Endothelial cell (in vitro differentiated cells): ENCODE measurements at regions not wholly inside any gene's neighbourhood (a gene's known extent, or its start where the extent isn't known, plus 50 kb on each side); places are given as distances from the start of the nearest gene placed in this dataset.

ENCODE experiments used
- DNase-seq: peaks from one replicate; pipeline ENCODE4 v3.0.0; 2021; ENCODE audit warnings: low spot score
- H3K27ac Mint-ChIP-seq: one replicate; pipeline ENCODE4 v1.8.0; 2021; ENCODE audit warnings: mixed read lengths, inconsistent platforms; ENCODE audit not compliant: unreplicated experiment
- H3K27me3 Mint-ChIP-seq: one replicate; pipeline ENCODE4 v1.8.0; 2021; ENCODE audit warnings: mild to moderate bottlenecking, moderate library complexity, mixed read lengths, inconsistent platforms; ENCODE audit not compliant: unreplicated experiment
- H3K36me3 Mint-ChIP-seq: one replicate; pipeline ENCODE4 v1.8.0; 2021; ENCODE audit warnings: mild to moderate bottlenecking, low read depth, mixed read lengths, inconsistent platforms; ENCODE audit not compliant: unreplicated experiment
- H3K4me1 Mint-ChIP-seq: one replicate; pipeline ENCODE4 v1.8.0; 2021; ENCODE audit warnings: mild to moderate bottlenecking, mixed read lengths, inconsistent platforms; ENCODE audit not compliant: unreplicated experiment
- H3K4me3 Mint-ChIP-seq: one replicate; pipeline ENCODE4 v1.8.0; 2021; ENCODE audit warnings: mild to moderate bottlenecking, mixed read lengths, inconsistent platforms; ENCODE audit not compliant: unreplicated experiment
- H3K9me3 Mint-ChIP-seq: one replicate; pipeline ENCODE4 v1.8.0; 2021; ENCODE audit warnings: mixed read lengths, inconsistent platforms; ENCODE audit not compliant: unreplicated experiment
- TF ChIP-seq, protein P1 (sequence below): fragments of 200-600 bp; sonication (generic); IDR thresholded peaks from one replicate; pipeline ENCODE4 v1.5.0; 2021; ENCODE audit warnings: antibody characterized with exemption; ENCODE audit not compliant: unreplicated experiment

DNA sequence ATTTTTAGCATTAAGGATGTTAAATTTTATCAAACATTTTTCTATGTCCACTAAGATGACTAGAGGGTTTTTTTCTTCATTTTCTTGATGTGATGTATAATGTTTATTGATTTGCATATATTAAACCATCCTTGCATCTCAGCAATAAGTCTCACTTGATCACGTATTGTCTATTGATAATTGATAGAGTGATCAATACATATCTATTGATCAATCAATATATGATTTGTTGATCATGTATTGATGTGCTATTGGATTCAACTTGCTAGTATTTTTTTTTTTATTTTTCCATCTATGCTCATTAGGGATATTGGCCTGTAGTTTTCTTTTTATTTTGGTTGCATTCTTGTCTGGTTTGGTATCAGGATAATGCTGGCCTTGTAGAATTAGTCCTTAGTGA is 2202.0 kb downstream of the PCDH9 start:
- Mint-ChIP-seq H3K27me3 (no peaks in the 10 kb centered on the region), H3K9me3 (no peaks in the 10 kb centered on the region), H3K4me3 (no peak overlapping the region), H3K4me1 (no peaks in the 10 kb centered on the region), H3K36me3 (no peaks in the 10 kb centered on the region), H3K27ac (no peak overlapping the region)
- DNase-seq, result no peak
- TF ChIP-seq, protein P1, sequence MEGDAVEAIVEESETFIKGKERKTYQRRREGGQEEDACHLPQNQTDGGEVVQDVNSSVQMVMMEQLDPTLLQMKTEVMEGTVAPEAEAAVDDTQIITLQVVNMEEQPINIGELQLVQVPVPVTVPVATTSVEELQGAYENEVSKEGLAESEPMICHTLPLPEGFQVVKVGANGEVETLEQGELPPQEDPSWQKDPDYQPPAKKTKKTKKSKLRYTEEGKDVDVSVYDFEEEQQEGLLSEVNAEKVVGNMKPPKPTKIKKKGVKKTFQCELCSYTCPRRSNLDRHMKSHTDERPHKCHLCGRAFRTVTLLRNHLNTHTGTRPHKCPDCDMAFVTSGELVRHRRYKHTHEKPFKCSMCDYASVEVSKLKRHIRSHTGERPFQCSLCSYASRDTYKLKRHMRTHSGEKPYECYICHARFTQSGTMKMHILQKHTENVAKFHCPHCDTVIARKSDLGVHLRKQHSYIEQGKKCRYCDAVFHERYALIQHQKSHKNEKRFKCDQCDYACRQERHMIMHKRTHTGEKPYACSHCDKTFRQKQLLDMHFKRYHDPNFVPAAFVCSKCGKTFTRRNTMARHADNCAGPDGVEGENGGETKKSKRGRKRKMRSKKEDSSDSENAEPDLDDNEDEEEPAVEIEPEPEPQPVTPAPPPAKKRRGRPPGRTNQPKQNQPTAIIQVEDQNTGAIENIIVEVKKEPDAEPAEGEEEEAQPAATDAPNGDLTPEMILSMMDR, result no peak

DNA sequence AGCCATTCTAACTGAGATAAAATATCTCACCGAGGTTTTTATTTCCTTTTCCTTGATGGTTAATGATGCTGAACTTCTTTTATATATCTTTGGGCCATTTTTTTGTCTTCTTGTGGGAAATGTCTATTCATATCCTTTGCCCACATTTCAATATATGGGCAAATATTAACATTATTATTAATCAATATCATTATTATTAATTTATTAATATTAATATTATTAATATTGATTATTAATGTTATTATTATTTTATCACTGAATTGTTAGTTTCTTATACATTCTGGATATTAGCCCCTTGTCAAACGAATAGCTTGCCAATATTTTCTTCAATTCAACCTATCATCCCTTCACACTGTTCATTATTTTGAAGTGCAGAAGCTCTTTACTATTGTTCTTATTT is 2203.6 kb downstream of the PCDH9 start:
- Mint-ChIP-seq H3K27ac (no peak overlapping the region), H3K27me3 (no peaks in the 10 kb centered on the region), H3K4me1 (no peaks in the 10 kb centered on the region), H3K4me3 (no peak overlapping the region), H3K36me3 (no peaks in the 10 kb centered on the region), H3K9me3 (no peaks in the 10 kb centered on the region)
- TF ChIP-seq, protein P1, result no peak
- no peak for DNase-seq

DNA sequence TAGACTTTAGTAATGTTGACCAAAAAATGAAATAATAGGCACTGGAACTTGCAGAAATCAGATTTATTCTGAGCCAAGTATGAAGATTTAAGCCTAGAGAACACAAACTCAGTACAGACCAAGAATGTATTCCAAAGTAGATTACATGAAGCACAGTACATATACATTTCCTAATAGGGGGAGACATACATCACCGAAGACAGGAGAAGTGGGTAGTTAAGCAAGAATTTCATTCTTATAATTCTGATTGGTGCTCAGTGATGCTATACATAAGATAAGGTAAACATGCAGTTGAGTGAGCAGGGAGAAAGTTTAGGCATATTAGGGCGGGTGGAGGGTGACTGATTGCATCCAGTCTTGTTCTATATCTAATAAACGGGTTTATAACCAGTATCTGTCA is 2218.8 kb downstream of the PCDH9 start:
- H3K27me3 Mint-ChIP-seq, result no peaks in the 10 kb centered on the region
- no peak overlapping the region for H3K4me3 Mint-ChIP-seq
- H3K36me3 Mint-ChIP-seq, result no peaks in the 10 kb centered on the region
- no peaks in the 10 kb centered on the region for H3K9me3 Mint-ChIP-seq
- no peaks in the 10 kb centered on the region for H3K4me1 Mint-ChIP-seq
- no peak overlapping the region for H3K27ac Mint-ChIP-seq
- TF ChIP-seq, protein P1, result no peak
- DNase-seq, result no peak

DNA sequence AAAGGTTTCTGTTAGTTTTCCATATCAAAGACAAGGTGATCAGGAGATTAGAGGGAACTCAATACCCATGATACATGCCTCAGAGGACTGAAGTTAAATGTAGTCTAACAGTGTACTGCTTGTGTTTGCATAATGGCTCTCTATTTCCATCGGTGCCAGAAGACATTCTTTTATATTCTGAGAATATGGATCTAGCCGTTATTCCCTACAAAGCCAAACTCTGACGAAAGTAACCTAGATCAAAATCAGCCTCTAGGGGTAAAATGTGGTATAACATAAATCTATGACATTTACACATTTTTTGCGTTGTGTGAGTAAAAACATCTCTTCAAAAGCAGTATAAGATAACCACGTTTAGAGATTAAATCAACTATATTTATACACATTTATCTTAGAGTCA is 2232.7 kb downstream of the PCDH9 start:
- TF ChIP-seq, protein P1, result peak; percentile 63
- no peak for DNase-seq
- Mint-ChIP-seq H3K27ac (no peak overlapping the region), H3K4me3 (no peak overlapping the region), H3K36me3 (no peaks in the 10 kb centered on the region), H3K9me3 (no peaks in the 10 kb centered on the region), H3K27me3 (no peaks in the 10 kb centered on the region), H3K4me1 (no peaks in the 10 kb centered on the region)

DNA sequence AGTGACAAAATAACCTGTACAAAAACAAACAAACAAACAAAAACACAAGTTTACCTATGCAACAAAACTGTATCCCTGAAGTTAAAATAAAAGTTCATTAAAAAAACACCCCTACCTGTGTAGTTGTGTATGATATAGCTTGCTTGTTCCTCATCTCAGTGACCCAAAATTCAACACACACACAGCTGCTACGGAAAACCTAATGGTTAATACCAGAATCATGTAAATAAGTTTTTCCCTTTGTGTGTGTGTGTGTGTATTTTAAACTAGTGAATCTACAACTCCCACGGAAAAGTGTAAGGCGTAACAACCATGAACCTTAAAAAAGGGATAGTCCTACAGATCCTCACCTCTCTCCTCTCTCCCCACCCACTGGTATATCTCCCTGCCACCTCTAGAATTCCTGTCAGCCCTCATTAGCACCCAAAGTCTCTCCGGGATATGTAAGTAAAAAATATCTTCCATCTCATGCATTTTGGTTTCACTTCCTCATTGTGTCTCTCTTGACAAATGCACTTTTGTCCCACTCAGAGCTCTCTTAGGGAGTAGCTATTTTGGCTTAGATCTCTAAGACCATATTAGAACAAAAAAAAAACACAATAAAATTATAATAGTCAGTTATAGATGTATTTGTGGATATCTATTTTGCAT is 2236.5 kb downstream of the PCDH9 start:
- Mint-ChIP-seq H3K27me3 (no peaks in the 10 kb centered on the region), H3K27ac (no peak overlapping the region), H3K36me3 (no peaks in the 10 kb centered on the region), H3K9me3 (no peaks in the 10 kb centered on the region), H3K4me3 (no peak overlapping the region), H3K4me1 (no peaks in the 10 kb centered on the region)
- TF ChIP-seq, protein P1, result no peak
- no peak for DNase-seq
